ENCODE measurements at regions not wholly inside any gene's neighbourhood (a gene's known extent, or its start where the extent isn't known, plus 50 kb on each side); places are given as distances from the start of the nearest gene placed in this dataset.

DNA sequence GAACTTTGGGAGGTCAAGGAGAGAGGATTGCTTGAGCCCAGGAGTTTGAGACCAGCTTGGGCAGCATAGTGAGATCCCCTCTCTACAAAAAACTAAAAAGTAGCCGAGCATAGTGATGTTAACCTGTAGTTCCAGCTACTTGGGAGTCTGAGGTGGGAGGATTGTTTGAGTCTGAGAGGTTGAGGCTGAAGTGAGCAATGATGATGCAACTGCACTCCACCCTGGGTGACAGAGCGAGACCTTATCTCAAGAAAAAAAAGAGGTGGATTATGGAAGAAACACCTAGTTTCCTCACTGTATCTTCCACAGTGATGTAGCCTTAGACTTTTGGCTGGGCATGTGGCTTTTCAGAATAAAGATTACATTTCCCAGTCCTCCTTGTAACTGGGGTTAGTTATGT, 237.2 kb upstream of the SPRED2 start:
- H3K4me3 Mint-ChIP-seq (ENCODE audit: unreplicated experiment), result no peak overlapping the region

DNA sequence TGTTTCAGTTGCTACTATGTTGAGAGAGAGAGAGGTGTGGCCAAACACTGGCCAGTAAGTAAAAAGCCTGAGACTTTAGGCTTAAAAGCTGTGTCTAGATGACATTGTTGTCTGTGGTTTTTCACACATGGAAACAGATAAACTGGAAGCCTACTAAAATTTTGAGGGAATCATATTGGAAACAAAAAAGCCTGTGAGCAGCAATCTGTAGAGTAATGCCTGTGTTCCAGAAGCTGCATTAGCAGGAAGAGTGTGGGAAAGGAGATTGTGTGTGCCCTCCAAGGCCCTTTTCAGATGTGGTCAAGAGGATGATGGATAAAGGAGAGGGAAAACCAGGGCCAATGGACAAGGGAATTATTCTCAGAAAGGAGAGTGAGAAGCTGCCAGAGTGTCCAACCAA, 236.3 kb upstream of the SPRED2 start:
- no peak overlapping the region for H3K27ac Mint-ChIP-seq (ENCODE audit: unreplicated experiment)
- H3K9me3 Mint-ChIP-seq (ENCODE audit: unreplicated experiment), result peaks cover 2% of the 10 kb centered on the region
- TF ChIP-seq, protein P1, sequence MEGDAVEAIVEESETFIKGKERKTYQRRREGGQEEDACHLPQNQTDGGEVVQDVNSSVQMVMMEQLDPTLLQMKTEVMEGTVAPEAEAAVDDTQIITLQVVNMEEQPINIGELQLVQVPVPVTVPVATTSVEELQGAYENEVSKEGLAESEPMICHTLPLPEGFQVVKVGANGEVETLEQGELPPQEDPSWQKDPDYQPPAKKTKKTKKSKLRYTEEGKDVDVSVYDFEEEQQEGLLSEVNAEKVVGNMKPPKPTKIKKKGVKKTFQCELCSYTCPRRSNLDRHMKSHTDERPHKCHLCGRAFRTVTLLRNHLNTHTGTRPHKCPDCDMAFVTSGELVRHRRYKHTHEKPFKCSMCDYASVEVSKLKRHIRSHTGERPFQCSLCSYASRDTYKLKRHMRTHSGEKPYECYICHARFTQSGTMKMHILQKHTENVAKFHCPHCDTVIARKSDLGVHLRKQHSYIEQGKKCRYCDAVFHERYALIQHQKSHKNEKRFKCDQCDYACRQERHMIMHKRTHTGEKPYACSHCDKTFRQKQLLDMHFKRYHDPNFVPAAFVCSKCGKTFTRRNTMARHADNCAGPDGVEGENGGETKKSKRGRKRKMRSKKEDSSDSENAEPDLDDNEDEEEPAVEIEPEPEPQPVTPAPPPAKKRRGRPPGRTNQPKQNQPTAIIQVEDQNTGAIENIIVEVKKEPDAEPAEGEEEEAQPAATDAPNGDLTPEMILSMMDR (IDR thresholded peaks at IDR 0.05; ENCODE audit: partially characterized antibody, unreplicated experiment), result no peak
- peaks cover 22% of the 10 kb centered on the region for H3K36me3 Mint-ChIP-seq (ENCODE audit: unreplicated experiment)
- no peaks in the 10 kb centered on the region for H3K27me3 Mint-ChIP-seq (ENCODE audit: unreplicated experiment)
- no peak for DNase-seq
- no peak overlapping the region for H3K4me3 Mint-ChIP-seq (ENCODE audit: unreplicated experiment)
- H3K4me1 Mint-ChIP-seq (ENCODE audit: low read depth, unreplicated experiment), result no peaks in the 10 kb centered on the region

More for the DNA sequence above, 237.2 kb upstream of the SPRED2 start:
- H3K36me3 Mint-ChIP-seq (ENCODE audit: unreplicated experiment), result peaks cover 22% of the 10 kb centered on the region
- H3K4me1 Mint-ChIP-seq (ENCODE audit: low read depth, unreplicated experiment), result no peaks in the 10 kb centered on the region
- no peak for DNase-seq
- H3K27ac Mint-ChIP-seq (ENCODE audit: unreplicated experiment), result no peak overlapping the region
- TF ChIP-seq, protein P1 (IDR thresholded peaks at IDR 0.05; ENCODE audit: partially characterized antibody, unreplicated experiment), result no peak
- peaks cover 2% of the 10 kb centered on the region for H3K9me3 Mint-ChIP-seq (ENCODE audit: unreplicated experiment)
- no peaks in the 10 kb centered on the region for H3K27me3 Mint-ChIP-seq (ENCODE audit: unreplicated experiment)

DNA sequence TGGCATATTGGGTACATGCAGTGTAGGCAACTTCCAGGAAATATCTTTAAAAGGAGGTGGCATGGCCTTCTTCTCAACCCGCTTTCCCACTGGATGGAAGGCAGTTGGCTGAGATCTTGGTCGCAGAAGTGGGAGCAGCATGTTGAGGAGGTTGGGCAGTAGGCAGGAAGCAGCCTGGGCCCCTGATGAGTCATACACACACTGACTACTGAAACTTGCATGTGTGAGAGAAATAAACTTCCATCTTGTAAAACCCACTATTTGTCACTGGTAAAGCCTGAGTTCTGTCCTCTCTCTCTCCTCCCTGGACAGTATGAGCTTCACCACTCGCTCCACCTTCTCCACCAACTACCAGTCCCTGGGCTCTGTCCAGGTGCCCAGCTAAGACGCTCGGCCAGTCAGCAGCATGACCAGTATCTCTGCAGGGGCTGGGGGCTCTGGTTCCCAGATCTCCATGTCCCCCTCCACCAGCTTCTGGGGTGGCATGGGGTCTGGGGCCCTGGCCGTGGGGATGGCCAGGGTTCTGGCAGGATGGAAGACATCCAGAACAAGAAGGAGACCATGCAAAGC, 233.8 kb upstream of the SPRED2 start:
- TF ChIP-seq, protein P1 (IDR thresholded peaks at IDR 0.05; ENCODE audit: partially characterized antibody, unreplicated experiment), result no peak
- no peak for DNase-seq
- Mint-ChIP-seq H3K9me3 (ENCODE audit: unreplicated experiment) (peaks cover 2% of the 10 kb centered on the region), H3K36me3 (ENCODE audit: unreplicated experiment) (peaks cover 22% of the 10 kb centered on the region), H3K4me1 (ENCODE audit: low read depth, unreplicated experiment) (no peaks in the 10 kb centered on the region), H3K27ac (ENCODE audit: unreplicated experiment) (no peak overlapping the region), H3K4me3 (ENCODE audit: unreplicated experiment) (no peak overlapping the region), H3K27me3 (ENCODE audit: unreplicated experiment) (no peaks in the 10 kb centered on the region)

DNA sequence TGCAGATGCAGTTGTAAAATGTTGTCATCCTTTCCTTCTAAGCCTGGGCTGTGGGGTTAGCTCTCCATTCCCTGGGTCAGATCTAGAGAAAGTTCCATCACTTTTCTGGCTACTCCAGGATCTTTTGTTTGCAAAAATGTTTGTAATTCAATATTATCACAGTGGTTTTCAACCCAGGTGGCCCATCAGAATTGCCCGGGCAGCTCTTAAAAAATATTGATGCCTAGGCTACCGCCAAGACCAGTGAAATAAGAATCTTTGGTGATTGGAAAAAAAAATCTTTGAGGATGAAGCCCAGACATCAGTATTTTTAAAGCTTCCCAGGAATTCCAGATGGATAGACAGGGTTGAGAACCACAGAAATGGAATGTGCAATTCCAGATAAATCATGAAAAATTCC, 232.5 kb upstream of the SPRED2 start:
- Mint-ChIP-seq H3K27ac (ENCODE audit: unreplicated experiment) (no peak overlapping the region), H3K27me3 (ENCODE audit: unreplicated experiment) (no peaks in the 10 kb centered on the region), H3K9me3 (ENCODE audit: unreplicated experiment) (no peaks in the 10 kb centered on the region), H3K36me3 (ENCODE audit: unreplicated experiment) (peaks cover 18% of the 10 kb centered on the region), H3K4me1 (ENCODE audit: low read depth, unreplicated experiment) (no peaks in the 10 kb centered on the region), H3K4me3 (ENCODE audit: unreplicated experiment) (no peak overlapping the region)
- no peak for DNase-seq
- TF ChIP-seq, protein P1 (IDR thresholded peaks at IDR 0.05; ENCODE audit: partially characterized antibody, unreplicated experiment), result no peak

DNA sequence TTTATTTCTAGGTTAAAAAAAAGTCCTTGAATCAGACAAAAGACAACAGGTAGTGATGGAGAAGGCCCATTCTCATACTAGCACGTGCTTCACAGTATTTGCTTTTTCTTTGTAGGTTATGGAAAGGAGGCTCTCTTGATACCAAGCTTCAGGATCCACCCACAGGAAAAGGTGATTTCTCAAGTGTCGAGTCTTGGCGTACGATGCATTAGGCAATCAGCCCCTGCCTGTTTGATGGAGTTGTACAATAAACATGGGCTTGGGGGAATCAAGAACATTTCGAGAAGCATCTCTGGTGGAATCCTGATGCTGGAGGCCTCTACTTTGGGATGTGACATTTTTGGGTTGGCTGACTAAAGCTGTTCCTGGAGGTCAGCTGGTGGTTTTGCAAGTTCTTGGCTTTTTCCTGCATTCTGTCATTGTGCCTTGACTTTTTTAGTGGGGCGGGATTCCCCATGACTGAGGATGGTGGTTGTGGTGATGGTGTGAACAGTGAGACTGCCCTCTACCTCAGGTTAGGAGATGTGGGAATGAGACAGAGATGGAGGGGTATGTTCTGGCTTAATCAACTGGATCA, 231.5 kb upstream of the SPRED2 start:
- no peaks in the 10 kb centered on the region for H3K4me1 Mint-ChIP-seq (ENCODE audit: low read depth, unreplicated experiment)
- peaks cover 3% of the 10 kb centered on the region for H3K27me3 Mint-ChIP-seq (ENCODE audit: unreplicated experiment)

More for the DNA sequence above, 231.5 kb upstream of the SPRED2 start:
- no peak for DNase-seq
- peaks cover 17% of the 10 kb centered on the region for H3K36me3 Mint-ChIP-seq (ENCODE audit: unreplicated experiment)
- H3K27ac Mint-ChIP-seq (ENCODE audit: unreplicated experiment), result no peak overlapping the region
- no peaks in the 10 kb centered on the region for H3K9me3 Mint-ChIP-seq (ENCODE audit: unreplicated experiment)
- no peak overlapping the region for H3K4me3 Mint-ChIP-seq (ENCODE audit: unreplicated experiment)
- TF ChIP-seq, protein P1 (IDR thresholded peaks at IDR 0.05; ENCODE audit: partially characterized antibody, unreplicated experiment), result no peak

Measured in glutamatergic neuron (in vitro differentiated cells).